Mucosa of rectum (tissue), 2 donors: ENCODE measurements at regions not wholly inside any gene's neighbourhood (a gene's known extent, or its start where the extent isn't known, plus 50 kb on each side); places are given as distances from the start of the nearest gene placed in this dataset.

Experiments
- H3K27ac ChIP-seq, 2 donors: one replicate each; pipeline ENCODE4 v1.7.0; 2013; ENCODE audit warnings: inconsistent platforms in 2 of 2, low read depth in 2 of 2, low read length in 2 of 2
- H3K27me3 ChIP-seq, 2 donors: one replicate each; pipeline ENCODE4 v1.7.0; 2013; ENCODE audit warnings: low read length in 2 of 2; ENCODE audit not compliant: control insufficient read depth in 2 of 2, insufficient read depth in 2 of 2
- H3K36me3 ChIP-seq, 2 donors: one replicate each; pipeline ENCODE4 v1.7.0; 2013; ENCODE audit warnings: low read length in 2 of 2; ENCODE audit not compliant: control insufficient read depth in 2 of 2, insufficient read depth in 2 of 2
- H3K4me1 ChIP-seq, 2 donors: one replicate each; pipeline ENCODE4 v1.7.0; 2013; ENCODE audit warnings: low read length in 2 of 2, mild to moderate bottlenecking in 1 of 2; ENCODE audit not compliant: control insufficient read depth in 2 of 2, insufficient read depth in 2 of 2
- H3K4me3 ChIP-seq, 2 donors: one replicate each; pipeline ENCODE4 v1.7.0; 2013; ENCODE audit warnings: low read length in 2 of 2
- H3K9ac ChIP-seq, 2 donors: one replicate each; pipeline ENCODE4 v1.7.0; 2013; ENCODE audit warnings: low read length in 2 of 2, low read depth in 1 of 2, mild to moderate bottlenecking in 1 of 2
- H3K9me3 ChIP-seq, 2 donors: one replicate each; pipeline ENCODE4 v1.7.0; 2013; ENCODE audit warnings: low read length in 2 of 2; ENCODE audit not compliant: control insufficient read depth in 2 of 2
- donor health status: healthy.
- donor health status: Normal muscosa, but diverticular disease.

GRCh38 chr11:64457416-64458010 is 98.2 kb upstream of the SLC22A11 start:
- Histone ChIP-seq H3K9ac (no peak overlapping the region), H3K27me3 (no peaks in the 10 kb centered on the region), H3K27ac (no peak overlapping the region), H3K4me3 (no peak overlapping the region), H3K4me1 (no peaks in the 10 kb centered on the region), H3K36me3 (no peaks in the 10 kb centered on the region), H3K9me3 (no peaks in the 10 kb centered on the region)

- Histone ChIP-seq H3K9me3 (no peaks in the 10 kb centered on the region), H3K36me3 (no peaks in the 10 kb centered on the region), H3K9ac (no peak overlapping the region), H3K4me3 (no peak overlapping the region), H3K4me1 (no peaks in the 10 kb centered on the region), H3K27me3 (no peaks in the 10 kb centered on the region), H3K27ac (no peak overlapping the region)
Observed at GRCh38 chr11:64458997-64459396, 96.7 kb upstream of the SLC22A11 start.

- Histone ChIP-seq H3K9ac (no peak overlapping the region), H3K9me3 (no peaks in the 10 kb centered on the region), H3K27ac (no peak overlapping the region)
Observed at GRCh38 chr11:64459609-64460008, 96.1 kb upstream of the SLC22A11 start.

GRCh38 chr11:64461081-64461480 is 94.7 kb upstream of the SLC22A11 start:
- H3K9ac ChIP-seq = no peak overlapping the region
- H3K27me3 ChIP-seq = no peaks in the 10 kb centered on the region
- no peak overlapping the region for H3K27ac ChIP-seq
- H3K4me3 ChIP-seq = no peak overlapping the region
- H3K4me1 ChIP-seq = no peaks in the 10 kb centered on the region
- no peaks in the 10 kb centered on the region for H3K9me3 ChIP-seq
- no peaks in the 10 kb centered on the region for H3K36me3 ChIP-seq

More at GRCh38 chr11:64459609-64460008, 96.1 kb upstream of the SLC22A11 start:
- Histone ChIP-seq H3K36me3 (no peaks in the 10 kb centered on the region), H3K4me3 (no peak overlapping the region), H3K27me3 (no peaks in the 10 kb centered on the region), H3K4me1 (no peaks in the 10 kb centered on the region)

GRCh38 chr11:64466115-64466718 is 89.5 kb upstream of the SLC22A11 start:
- Histone ChIP-seq H3K36me3 (no peaks in the 10 kb centered on the region), H3K27me3 (no peaks in the 10 kb centered on the region), H3K27ac (no peak overlapping the region), H3K9ac (no peak overlapping the region), H3K4me3 (no peak overlapping the region), H3K9me3 (no peaks in the 10 kb centered on the region), H3K4me1 (no peaks in the 10 kb centered on the region)

- Histone ChIP-seq H3K9ac (no peak overlapping the region), H3K36me3 (no peaks in the 10 kb centered on the region), H3K4me3 (no peak overlapping the region), H3K9me3 (no peaks in the 10 kb centered on the region), H3K27ac (no peak overlapping the region), H3K27me3 (peaks cover 0 to 7% of the 10 kb centered on the region in 2 donors), H3K4me1 (no peaks in the 10 kb centered on the region)
Observed at GRCh38 chr11:64469288-64469687, 86.5 kb upstream of the SLC22A11 start.

GRCh38 chr11:64472593-64473455 is 82.9 kb upstream of the SLC22A11 start:
- H3K4me3 ChIP-seq = no peak overlapping the region
- H3K9ac ChIP-seq = no peak overlapping the region
- H3K4me1 ChIP-seq = no peaks in the 10 kb centered on the region
- no peak overlapping the region for H3K27ac ChIP-seq
- H3K9me3 ChIP-seq = no peaks in the 10 kb centered on the region
- no peaks in the 10 kb centered on the region for H3K36me3 ChIP-seq
- H3K27me3 ChIP-seq = peaks cover 0 to 10% of the 10 kb centered on the region in 2 donors

GRCh38 chr11:64474680-64475079 is 81.1 kb upstream of the SLC22A11 start:
- no peak overlapping the region for H3K9ac ChIP-seq
- no peak overlapping the region for H3K4me3 ChIP-seq
- no peaks in the 10 kb centered on the region for H3K4me1 ChIP-seq
- no peaks in the 10 kb centered on the region for H3K9me3 ChIP-seq
- no peak overlapping the region for H3K27ac ChIP-seq
- no peaks in the 10 kb centered on the region for H3K36me3 ChIP-seq
- H3K27me3 ChIP-seq = peaks cover 7 to 10% of the 10 kb centered on the region in 2 donors

GRCh38 chr11:64475145-64475544 is 80.6 kb upstream of the SLC22A11 start:
- Histone ChIP-seq H3K9ac (no peak overlapping the region), H3K27me3 (peaks cover 7 to 10% of the 10 kb centered on the region in 2 donors), H3K36me3 (no peaks in the 10 kb centered on the region), H3K4me3 (no peak overlapping the region), H3K9me3 (no peaks in the 10 kb centered on the region), H3K27ac (no peak overlapping the region), H3K4me1 (no peaks in the 10 kb centered on the region)

- Histone ChIP-seq H3K27me3 (peaks cover 7 to 10% of the 10 kb centered on the region in 2 donors), H3K36me3 (no peaks in the 10 kb centered on the region), H3K4me1 (no peaks in the 10 kb centered on the region), H3K9me3 (no peaks in the 10 kb centered on the region), H3K27ac (no peak overlapping the region), H3K9ac (no peak overlapping the region), H3K4me3 (no peak overlapping the region)
Observed at GRCh38 chr11:64476881-64477280, 78.9 kb upstream of the SLC22A11 start.
